Neural progenitor cell (in vitro differentiated cells): ENCODE measurements at regions not wholly inside any gene's neighbourhood (a gene's known extent, or its start where the extent isn't known, plus 50 kb on each side); places are given as distances from the start of the nearest gene placed in this dataset.

ENCODE experiments used
- DNase-seq: peaks from one replicate; pipeline ENCODE4 v3.0.0-alpha.2; 2016; ENCODE audit warnings: low spot score
- H2AFZ ChIP-seq: fragments of 200-600 bp; sonication (generic); replicated peaks from 2 replicates; pipeline ENCODE4 v1.6.1; 2016; ENCODE audit warnings: antibody characterized with exemption
- H3F3A ChIP-seq: fragments of 200-600 bp; sonication (generic); 2 replicates; pipeline ENCODE4 v1.6.1; 2016; ENCODE audit warnings: antibody characterized with exemption, low read depth
- H3K27ac ChIP-seq: fragments of 200-600 bp; sonication (generic); 2 replicates; pipeline ENCODE4 v1.5.1; 2016; ENCODE audit warnings: mild to moderate bottlenecking
- H3K27me3 ChIP-seq: fragments of 200-600 bp; sonication (generic); 2 replicates; pipeline ENCODE4 v1.6.1; 2016; ENCODE audit warnings: mild to moderate bottlenecking, moderate library complexity
- H3K36me3 ChIP-seq: fragments of 200-600 bp; sonication (generic); 2 replicates; pipeline ENCODE4 v1.5.1; 2016
- H3K4me1 ChIP-seq: fragments of 200-600 bp; sonication (generic); 2 replicates; pipeline ENCODE4 v1.6.1; 2016; ENCODE audit warnings: mixed run types
- H3K4me2 ChIP-seq: fragments of 200-600 bp; sonication (generic); 2 replicates; pipeline ENCODE4 v1.6.1; 2016
- H3K4me3 ChIP-seq: fragments of 200-600 bp; sonication (generic); 2 replicates; pipeline ENCODE4 v1.5.1; 2016
- H3K79me2 ChIP-seq: fragments of 200-600 bp; sonication (generic); 2 replicates; pipeline ENCODE4 v1.6.1; 2016; ENCODE audit warnings: low read depth
- H3K9ac ChIP-seq: fragments of 200-600 bp; sonication (generic); 2 replicates; pipeline ENCODE4 v1.6.1; 2016
- H3K9me3 ChIP-seq: fragments of 200-600 bp; sonication (generic); 2 replicates; pipeline ENCODE4 v1.5.1; 2016; ENCODE audit warnings: low read depth
- H4K20me1 ChIP-seq: fragments of 200-600 bp; sonication (generic); 2 replicates; pipeline ENCODE4 v1.6.1; 2016; ENCODE audit warnings: low read depth
- H3K27ac Mint-ChIP-seq: 3 replicates; pipeline ENCODE4 v1.8.0; 2021; ENCODE audit warnings: mixed read lengths
- H3K27me3 Mint-ChIP-seq: 2 replicates; pipeline ENCODE4 v1.8.0; 2022; ENCODE audit warnings: low read depth, mild to moderate bottlenecking, inconsistent platforms, moderate library complexity, mixed read lengths; ENCODE audit not compliant: insufficient read depth
- H3K36me3 Mint-ChIP-seq: 3 replicates; pipeline ENCODE4 v1.8.0; 2021; ENCODE audit warnings: mixed read lengths
- H3K4me1 Mint-ChIP-seq: 3 replicates; pipeline ENCODE4 v1.8.0; 2021; ENCODE audit warnings: mixed read lengths
- H3K4me3 Mint-ChIP-seq: 3 replicates; pipeline ENCODE4 v1.8.0; 2021; ENCODE audit warnings: mild to moderate bottlenecking, moderate library complexity, mixed read lengths
- H3K9me3 Mint-ChIP-seq: 3 replicates; pipeline ENCODE4 v1.8.0; 2020; ENCODE audit warnings: mixed read lengths
- EZH2 ChIP-seq: fragments of 200-600 bp; sonication (generic); IDR thresholded peaks from 2 replicates; pipeline ENCODE4 v1.6.1; 2017; ENCODE audit warnings: antibody characterized with exemption, mild to moderate bottlenecking, moderate library complexity
- EZH2phosphoT487 ChIP-seq: fragments of 200-600 bp; sonication (generic); IDR thresholded peaks from 2 replicates; pipeline ENCODE4 v1.6.1; 2017; ENCODE audit warnings: antibody characterized with exemption
- TF ChIP-seq, protein P1 (sequence below): fragments of 200-600 bp; sonication (generic); IDR thresholded peaks from 2 replicates; pipeline ENCODE4 v1.5.1; 2017; ENCODE audit warnings: antibody characterized with exemption, mild to moderate bottlenecking

DNA sequence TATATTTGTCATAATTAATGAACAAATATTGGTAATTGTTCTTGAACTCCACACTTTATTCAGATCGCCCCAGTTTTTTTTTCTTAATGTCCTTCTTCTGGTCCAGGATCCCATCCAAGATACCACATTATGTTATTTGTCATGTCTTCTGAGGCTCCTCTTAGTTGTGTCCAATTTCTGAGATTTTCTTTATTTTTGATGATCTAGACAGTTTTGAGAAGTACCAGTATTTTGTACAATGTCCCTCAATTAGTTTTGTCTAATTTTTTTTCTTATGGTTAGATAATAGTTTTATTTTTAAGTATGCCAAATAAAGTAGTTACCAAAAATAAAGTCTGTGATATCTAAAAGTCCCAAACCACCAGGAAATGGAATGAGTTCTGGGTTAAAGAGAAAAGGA is 440.8 kb upstream of the ATP2B1 start:
- Histone ChIP-seq H3K9ac (no peak overlapping the region), H2AFZ (no peak overlapping the region), H3K27me3 (no peaks in the 10 kb centered on the region), H3K27ac (no peak overlapping the region), H3K9me3 (no peaks in the 10 kb centered on the region), H3K4me1 (peaks cover 10% of the 10 kb centered on the region), H4K20me1 (no peaks in the 10 kb centered on the region), H3K4me3 (no peak overlapping the region), H3K4me2 (no peak overlapping the region), H3K36me3 (no peaks in the 10 kb centered on the region), H3F3A (no peaks in the 10 kb centered on the region), H3K79me2 (no peaks in the 10 kb centered on the region)
- Mint-ChIP-seq H3K27me3 (no peaks in the 10 kb centered on the region), H3K4me1 (peaks cover 4% of the 10 kb centered on the region), H3K9me3 (peaks cover 7% of the 10 kb centered on the region), H3K4me3 (no peak overlapping the region), H3K27ac (no peak overlapping the region), H3K36me3 (peaks cover 3% of the 10 kb centered on the region)
- DNase-seq = no peak
- TF ChIP-seq EZH2phosphoT487 (no peak), EZH2 (no peak)
- TF ChIP-seq, protein P1, sequence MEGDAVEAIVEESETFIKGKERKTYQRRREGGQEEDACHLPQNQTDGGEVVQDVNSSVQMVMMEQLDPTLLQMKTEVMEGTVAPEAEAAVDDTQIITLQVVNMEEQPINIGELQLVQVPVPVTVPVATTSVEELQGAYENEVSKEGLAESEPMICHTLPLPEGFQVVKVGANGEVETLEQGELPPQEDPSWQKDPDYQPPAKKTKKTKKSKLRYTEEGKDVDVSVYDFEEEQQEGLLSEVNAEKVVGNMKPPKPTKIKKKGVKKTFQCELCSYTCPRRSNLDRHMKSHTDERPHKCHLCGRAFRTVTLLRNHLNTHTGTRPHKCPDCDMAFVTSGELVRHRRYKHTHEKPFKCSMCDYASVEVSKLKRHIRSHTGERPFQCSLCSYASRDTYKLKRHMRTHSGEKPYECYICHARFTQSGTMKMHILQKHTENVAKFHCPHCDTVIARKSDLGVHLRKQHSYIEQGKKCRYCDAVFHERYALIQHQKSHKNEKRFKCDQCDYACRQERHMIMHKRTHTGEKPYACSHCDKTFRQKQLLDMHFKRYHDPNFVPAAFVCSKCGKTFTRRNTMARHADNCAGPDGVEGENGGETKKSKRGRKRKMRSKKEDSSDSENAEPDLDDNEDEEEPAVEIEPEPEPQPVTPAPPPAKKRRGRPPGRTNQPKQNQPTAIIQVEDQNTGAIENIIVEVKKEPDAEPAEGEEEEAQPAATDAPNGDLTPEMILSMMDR = no peak

DNA sequence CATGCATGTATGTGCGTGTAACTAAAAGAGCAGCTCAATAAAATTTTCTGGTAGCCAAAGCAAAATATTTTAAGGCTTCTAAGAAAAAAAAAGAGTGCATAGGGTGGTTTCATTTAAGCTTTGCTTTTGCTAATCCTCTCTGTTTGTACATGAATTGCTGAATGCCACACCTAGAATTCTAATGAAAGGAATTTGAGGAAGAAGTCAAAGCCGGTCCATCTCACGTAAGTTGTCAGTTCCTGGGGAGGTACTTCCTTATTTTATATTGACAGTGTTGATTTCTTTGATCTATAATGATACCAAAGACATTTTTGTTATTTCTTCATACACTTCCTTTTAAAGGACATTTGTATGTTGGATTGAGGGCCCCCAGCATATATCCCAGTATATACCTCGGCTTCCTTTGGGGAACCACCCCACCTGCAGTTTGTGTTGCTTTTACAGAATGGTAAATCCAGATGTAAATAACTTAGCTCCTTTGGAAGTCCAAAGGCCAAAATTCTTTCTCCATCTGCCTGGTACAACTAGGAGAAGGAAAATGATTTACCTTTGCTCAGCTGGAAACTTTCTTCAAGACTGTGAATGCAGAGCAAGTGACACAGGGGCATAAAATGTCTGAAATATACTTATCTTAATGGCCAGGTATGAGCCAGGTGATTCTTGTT is 420.9 kb upstream of the ATP2B1 start:
- no peak for DNase-seq
- Mint-ChIP-seq H3K27ac (no peak overlapping the region), H3K9me3 (no peaks in the 10 kb centered on the region), H3K4me3 (no peak overlapping the region), H3K36me3 (no peaks in the 10 kb centered on the region), H3K4me1 (no peaks in the 10 kb centered on the region), H3K27me3 (no peaks in the 10 kb centered on the region)
- Histone ChIP-seq H3K4me3 (no peak overlapping the region), H3F3A (no peaks in the 10 kb centered on the region), H3K27ac (no peak overlapping the region), H2AFZ (no peak overlapping the region), H4K20me1 (no peaks in the 10 kb centered on the region), H3K79me2 (no peaks in the 10 kb centered on the region), H3K36me3 (no peaks in the 10 kb centered on the region), H3K27me3 (no peaks in the 10 kb centered on the region), H3K4me1 (no peaks in the 10 kb centered on the region), H3K9ac (no peak overlapping the region), H3K4me2 (no peak overlapping the region), H3K9me3 (no peaks in the 10 kb centered on the region)
- TF ChIP-seq EZH2phosphoT487 (no peak), EZH2 (no peak)
- TF ChIP-seq, protein P1 = no peak

DNA sequence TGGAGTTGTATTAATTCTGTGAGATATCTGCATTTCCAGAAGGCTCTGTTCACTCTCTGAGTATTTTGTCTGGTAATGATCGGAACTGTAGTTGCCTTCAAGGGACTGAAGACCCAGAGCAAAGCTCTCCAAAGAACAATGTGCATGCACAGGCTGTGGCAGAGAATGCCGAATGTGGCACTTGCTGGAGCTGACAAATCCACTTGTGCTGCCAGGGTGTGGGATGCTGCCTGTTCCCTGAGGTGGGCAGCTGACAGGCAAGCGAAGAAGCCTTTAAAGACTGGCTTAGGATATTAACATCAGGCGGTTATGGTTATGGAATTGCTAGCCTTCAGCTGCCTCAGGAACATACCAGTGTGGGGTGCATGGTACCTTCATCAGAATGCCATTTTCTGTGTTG is 419.9 kb upstream of the ATP2B1 start:
- H3K9me3 Mint-ChIP-seq = no peaks in the 10 kb centered on the region
- TF ChIP-seq EZH2phosphoT487 = no peak
- TF ChIP-seq, protein P1 = no peak
- no peak for TF ChIP-seq EZH2
- H3K9me3 ChIP-seq = no peaks in the 10 kb centered on the region
- no peaks in the 10 kb centered on the region for H3K27me3 ChIP-seq
- H3K79me2 ChIP-seq = no peaks in the 10 kb centered on the region
- H3K4me3 Mint-ChIP-seq = no peak overlapping the region
- no peak overlapping the region for H3K4me2 ChIP-seq
- no peaks in the 10 kb centered on the region for H3K4me1 Mint-ChIP-seq
- no peaks in the 10 kb centered on the region for H3K36me3 ChIP-seq
- H3F3A ChIP-seq = no peaks in the 10 kb centered on the region
- no peaks in the 10 kb centered on the region for H4K20me1 ChIP-seq
- no peaks in the 10 kb centered on the region for H3K27me3 Mint-ChIP-seq
- H3K4me1 ChIP-seq = no peaks in the 10 kb centered on the region
- H3K4me3 ChIP-seq = no peak overlapping the region
- no peak overlapping the region for H2AFZ ChIP-seq
- no peaks in the 10 kb centered on the region for H3K36me3 Mint-ChIP-seq
- no peak for DNase-seq
- no peak overlapping the region for H3K27ac ChIP-seq
- no peak overlapping the region for H3K27ac Mint-ChIP-seq
- no peak overlapping the region for H3K9ac ChIP-seq
